Thyroid gland (tissue), 4 donors: ENCODE measurements at regions not wholly inside any gene's neighbourhood (a gene's known extent, or its start where the extent isn't known, plus 50 kb on each side); places are given as distances from the start of the nearest gene placed in this dataset.

Experiments
- CTCF ChIP-seq, 6 experiments: fragments of 200-600 bp in 3 of 6; fragments of 450-650 bp in 3 of 6; sonication (generic) in 3 of 6; IDR thresholded peaks; one replicate each; pipeline ENCODE4 v1.5.1; 2016 to 2019; ENCODE audit warnings: antibody characterized with exemption in 6 of 6, mild to moderate bottlenecking in 2 of 6, inconsistent platforms in 1 of 6, moderate library complexity in 1 of 6
- POLR2A ChIP-seq, 2 donors: fragments of 450-650 bp; IDR thresholded peaks; one replicate each; pipeline ENCODE4 v1.6.1; 2017; ENCODE audit warnings: antibody characterized with exemption in 2 of 2, mild to moderate bottlenecking in 2 of 2, moderate library complexity in 1 of 2

GRCh38 chr5:89178541-89178940 is 295.6 kb upstream of the MEF2C start:
- TF ChIP-seq CTCF (IDR thresholded peaks at IDR 0.05) (no peak), POLR2A (IDR thresholded peaks at IDR 0.05) (no peak)
